Epithelial cell of esophagus (primary cell): ENCODE measurements at regions not wholly inside any gene's neighbourhood (a gene's known extent, or its start where the extent isn't known, plus 50 kb on each side); places are given as distances from the start of the nearest gene placed in this dataset.
A peak's percentile ranks its signal among the peaks of the same experiment; 100 is the strongest.

ENCODE experiments used
- DNase-seq: peaks from one replicate; pipeline ENCODE4 v3.0.0; 2010; ENCODE audit warnings: low read depth
- H3K4me3 ChIP-seq: 2 replicates; pipeline ENCODE4 v1.5.1; 2011; ENCODE audit warnings: mild to moderate bottlenecking, low read length, control low read depth
- TF ChIP-seq, protein P1 (sequence below): IDR thresholded peaks from 2 replicates; pipeline ENCODE4 v1.5.1; 2011; ENCODE audit warnings: low read depth, mild to moderate bottlenecking, low read length, control low read depth, inconsistent platforms; ENCODE audit not compliant: insufficient read depth; ENCODE audit errors: missing control alignments

GRCh38 chr7:42792841-42793240, 119.0 kb downstream of the C7orf25 start:
- DNase-seq, result peak; percentile 50
- no peak overlapping the region for H3K4me3 ChIP-seq
- TF ChIP-seq, protein P1, sequence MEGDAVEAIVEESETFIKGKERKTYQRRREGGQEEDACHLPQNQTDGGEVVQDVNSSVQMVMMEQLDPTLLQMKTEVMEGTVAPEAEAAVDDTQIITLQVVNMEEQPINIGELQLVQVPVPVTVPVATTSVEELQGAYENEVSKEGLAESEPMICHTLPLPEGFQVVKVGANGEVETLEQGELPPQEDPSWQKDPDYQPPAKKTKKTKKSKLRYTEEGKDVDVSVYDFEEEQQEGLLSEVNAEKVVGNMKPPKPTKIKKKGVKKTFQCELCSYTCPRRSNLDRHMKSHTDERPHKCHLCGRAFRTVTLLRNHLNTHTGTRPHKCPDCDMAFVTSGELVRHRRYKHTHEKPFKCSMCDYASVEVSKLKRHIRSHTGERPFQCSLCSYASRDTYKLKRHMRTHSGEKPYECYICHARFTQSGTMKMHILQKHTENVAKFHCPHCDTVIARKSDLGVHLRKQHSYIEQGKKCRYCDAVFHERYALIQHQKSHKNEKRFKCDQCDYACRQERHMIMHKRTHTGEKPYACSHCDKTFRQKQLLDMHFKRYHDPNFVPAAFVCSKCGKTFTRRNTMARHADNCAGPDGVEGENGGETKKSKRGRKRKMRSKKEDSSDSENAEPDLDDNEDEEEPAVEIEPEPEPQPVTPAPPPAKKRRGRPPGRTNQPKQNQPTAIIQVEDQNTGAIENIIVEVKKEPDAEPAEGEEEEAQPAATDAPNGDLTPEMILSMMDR, result no peak

GRCh38 chr7:42790196-42790595, 121.7 kb downstream of the C7orf25 start:
- TF ChIP-seq, protein P1, result no peak
- H3K4me3 ChIP-seq, result no peak overlapping the region
- peak; percentile 32 for DNase-seq

DNA sequence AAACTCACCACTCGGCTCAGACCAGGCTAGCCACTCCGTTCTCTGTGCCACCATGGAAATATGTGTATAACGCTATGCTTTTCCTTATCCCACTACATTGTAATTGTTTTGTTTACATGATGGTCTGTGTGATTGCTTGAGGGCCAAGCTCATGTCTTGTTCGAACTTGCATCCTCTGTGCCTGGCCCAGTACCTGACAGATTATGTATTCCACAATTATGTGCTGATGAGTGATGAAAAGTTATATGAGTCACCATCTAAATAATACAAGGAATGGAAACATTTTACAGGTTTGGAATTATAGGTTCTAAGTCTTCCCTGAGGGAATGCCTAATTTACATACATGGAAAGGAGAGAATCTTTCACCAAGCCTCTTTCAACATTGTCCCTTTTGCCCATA, 137.4 kb downstream of the C7orf25 start:
- TF ChIP-seq, protein P1, result no peak
- no peak overlapping the region for H3K4me3 ChIP-seq
- DNase-seq, result peak; percentile 97

DNA sequence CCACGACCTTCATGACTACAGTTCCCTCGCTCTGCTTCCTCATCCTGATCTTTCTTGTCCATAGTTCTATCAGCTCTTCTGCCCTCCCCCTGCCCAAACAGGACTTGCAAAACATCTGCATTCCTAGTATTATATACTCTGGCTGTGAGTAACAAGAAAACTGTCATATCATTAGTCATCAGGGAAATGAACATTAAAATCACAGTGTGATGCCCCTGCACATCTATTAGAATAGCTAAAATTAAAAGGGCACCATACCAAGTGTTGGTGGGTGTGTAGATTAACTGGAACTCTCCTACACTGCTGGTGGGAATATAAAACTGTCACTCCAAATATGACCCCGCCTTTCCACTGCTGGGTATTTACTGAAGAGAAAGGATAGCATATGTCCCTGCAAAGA, 141.8 kb downstream of the C7orf25 start:
- TF ChIP-seq, protein P1, result no peak
- peak; percentile 83 for DNase-seq
- no peak overlapping the region for H3K4me3 ChIP-seq

GRCh38 chr7:42768045-42768444, 143.8 kb downstream of the C7orf25 start:
- no peak for DNase-seq
- TF ChIP-seq, protein P1, result no peak
- no peak overlapping the region for H3K4me3 ChIP-seq

- DNase-seq, result no peak
- TF ChIP-seq, protein P1, result no peak
- H3K4me3 ChIP-seq, result no peak overlapping the region
These were observed 145.0 kb downstream of the C7orf25 start for GRCh38 chr7:42766782-42767423.

DNA sequence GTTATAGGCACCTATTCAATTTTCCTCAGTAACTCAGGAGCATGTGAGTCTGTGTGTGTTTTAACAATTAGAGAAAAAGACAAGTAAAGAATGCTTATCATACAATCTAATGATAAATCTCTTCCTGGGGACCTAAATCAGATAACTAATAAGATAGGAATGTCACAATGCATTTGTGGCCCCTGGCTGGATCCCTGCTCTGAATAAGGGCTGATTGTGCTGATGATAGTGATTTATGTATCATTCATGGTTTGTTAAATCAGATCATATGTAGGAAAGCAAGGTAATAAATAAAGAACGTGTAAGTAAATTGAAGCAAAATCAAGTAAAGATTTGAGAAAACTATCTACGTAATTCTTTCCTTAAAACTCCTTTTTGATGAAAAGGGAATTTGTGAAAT, 145.9 kb downstream of the C7orf25 start:
- no peak for DNase-seq
- TF ChIP-seq, protein P1, result no peak
- H3K4me3 ChIP-seq, result no peak overlapping the region
